CD4-positive, alpha-beta memory T cell (primary cell): ENCODE measurements at regions not wholly inside any gene's neighbourhood (a gene's known extent, or its start where the extent isn't known, plus 50 kb on each side); places are given as distances from the start of the nearest gene placed in this dataset.

Experiments
- CTCF ChIA-PET: fragments of 350-600 bp; sonication (Branson Sonifier 250); formaldehyde crosslinking; loops from one replicate; lab custom pipeline; 2021; ENCODE audit warnings: inconsistent platforms; ENCODE audit not compliant: partially characterized antibody; lab: Charles Lee
- POLR2A ChIA-PET: fragments of 350-600 bp; sonication (Branson Sonifier 250); formaldehyde crosslinking; loops from one replicate; lab custom pipeline; 2021; ENCODE audit not compliant: partially characterized antibody; lab: Charles Lee
- DNase-seq, 5 donors: peaks; one replicate each; pipeline versions ENCODE4 v3.0.0 to v3.0.0-alpha.2; 2020 to 2022; ENCODE audit warnings: mixed read lengths in 1 of 5
- H3K27ac ChIP-seq: one replicate; pipeline ENCODE4 v1.7.0; 2013; ENCODE audit warnings: low read depth, low read length
- H3K27me3 ChIP-seq: 2 replicates; pipeline ENCODE4 v1.7.0; 2013; ENCODE audit warnings: mild to moderate bottlenecking, low read length, moderate library complexity; ENCODE audit not compliant: insufficient read depth
- H3K36me3 ChIP-seq: 2 replicates; pipeline ENCODE4 v1.7.0; 2013; ENCODE audit warnings: mild to moderate bottlenecking, low read length, moderate library complexity; ENCODE audit not compliant: insufficient read depth
- H3K4me1 ChIP-seq: 2 replicates; pipeline ENCODE4 v1.7.0; 2013; ENCODE audit warnings: mild to moderate bottlenecking, low read length, moderate library complexity; ENCODE audit not compliant: insufficient read depth
- H3K4me3 ChIP-seq, 2 donors: one replicate each; pipeline ENCODE4 v1.7.0; 2013; ENCODE audit warnings: low read length in 2 of 2, mild to moderate bottlenecking in 1 of 2
- H3K9me3 ChIP-seq, 2 donors: one replicate each; pipeline ENCODE4 v1.7.0; 2013; ENCODE audit warnings: low read length in 2 of 2, control low read depth in 1 of 2; ENCODE audit not compliant: control insufficient read depth in 1 of 2
- H3K27ac Mint-ChIP-seq, 7 donors: one replicate each; pipeline ENCODE4 v1.8.0; 2020 to 2021; ENCODE audit warnings: mixed read lengths in 7 of 7, mild to moderate bottlenecking in 6 of 7, inconsistent platforms in 3 of 7, moderate library complexity in 3 of 7
- H3K27me3 Mint-ChIP-seq, 2 donors: one replicate each; pipeline ENCODE4 v1.8.0; 2020 to 2021; ENCODE audit warnings: mixed read lengths in 2 of 2
- H3K36me3 Mint-ChIP-seq, 2 donors: one replicate each; pipeline ENCODE4 v1.8.0; 2020 to 2021; ENCODE audit warnings: mixed read lengths in 2 of 2, inconsistent platforms in 1 of 2, mild to moderate bottlenecking in 1 of 2
- H3K4me1 Mint-ChIP-seq, 4 donors: one replicate each; pipeline ENCODE4 v1.8.0; 2020 to 2021; ENCODE audit warnings: mixed read lengths in 4 of 4, mild to moderate bottlenecking in 1 of 4
- H3K4me3 Mint-ChIP-seq, 8 donors: one replicate each; pipeline ENCODE4 v1.8.0; 2020 to 2021; ENCODE audit warnings: mixed read lengths in 8 of 8, mild to moderate bottlenecking in 7 of 8, moderate library complexity in 6 of 8, inconsistent platforms in 3 of 8
- H3K9me3 Mint-ChIP-seq, 8 donors: one replicate each; pipeline ENCODE4 v1.8.0; 2020 to 2021; ENCODE audit warnings: mixed read lengths in 8 of 8, mild to moderate bottlenecking in 5 of 8, inconsistent platforms in 3 of 8, moderate library complexity in 1 of 8
- intact Hi-C: fragments of 100-400 bp; cut with micrococcal nuclease; formaldehyde crosslinking; loops from one replicate; pipeline ENCODE4 v1.15.1; 2023

DNA sequence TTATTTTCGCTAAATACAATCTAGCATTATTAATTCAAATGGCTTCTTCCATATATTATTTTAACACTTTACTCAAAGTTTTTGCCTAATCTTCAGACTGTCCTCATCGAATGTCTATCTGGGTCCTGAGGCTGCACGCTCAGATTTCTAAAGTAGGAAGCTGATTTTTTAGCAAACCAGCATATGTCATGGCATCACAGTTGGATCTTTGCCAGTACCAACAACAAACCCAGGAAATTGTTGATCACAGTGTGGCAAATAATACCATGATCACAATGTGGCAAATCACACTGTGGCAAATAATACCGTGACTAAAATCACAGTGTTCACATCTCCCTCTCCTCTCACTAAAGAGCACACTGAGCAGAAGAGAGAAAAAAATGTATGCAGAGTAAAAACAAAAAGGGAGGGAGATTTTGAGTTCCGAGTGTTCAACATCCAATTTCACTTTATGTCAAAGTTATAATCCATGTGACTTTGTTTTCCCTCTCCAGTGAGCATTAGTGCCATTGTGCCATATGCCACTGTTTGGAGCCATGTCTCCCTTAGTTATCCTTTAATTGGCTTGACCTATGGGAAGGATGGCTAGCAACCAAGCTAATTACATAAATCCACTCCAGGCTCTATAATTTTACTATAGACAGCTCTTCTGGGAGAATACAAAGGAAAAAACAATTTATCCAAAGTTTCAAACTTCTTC, 1059.6 kb downstream of the HACE1 start:
- H3K4me3 ChIP-seq = no peak overlapping the region
- Mint-ChIP-seq H3K27ac (no peak overlapping the region), H3K36me3 (no peaks in the 10 kb centered on the region), H3K27me3 (peaks cover 0 to 2% of the 10 kb centered on the region in 2 donors), H3K4me3 (no peak overlapping the region), H3K9me3 (peaks cover 0 to 9% (median 3%) of the 10 kb centered on the region in 8 donors), H3K4me1 (no peaks in the 10 kb centered on the region)
- H3K36me3 ChIP-seq = no peaks in the 10 kb centered on the region
- intact Hi-C loops = no loop called here
- H3K27ac ChIP-seq = no peak overlapping the region
- no peaks in the 10 kb centered on the region for H3K27me3 ChIP-seq
- ChIA-PET POLR2A (no interaction called here), CTCF (no interaction called here)
- no peaks in the 10 kb centered on the region for H3K9me3 ChIP-seq
- H3K4me1 ChIP-seq = no peaks in the 10 kb centered on the region
- DNase-seq = no peak

- peaks cover 0 to 5% (median 2%) of the 10 kb centered on the region in 8 donors for H3K9me3 Mint-ChIP-seq
- no peak overlapping the region for H3K4me3 Mint-ChIP-seq
- Histone ChIP-seq H3K36me3 (no peaks in the 10 kb centered on the region), H3K9me3 (no peaks in the 10 kb centered on the region), H3K27me3 (no peaks in the 10 kb centered on the region), H3K4me1 (no peaks in the 10 kb centered on the region), H3K27ac (no peak overlapping the region), H3K4me3 (no peak overlapping the region)
- intact Hi-C loops = no loop called here
- DNase-seq = no peak
- no peaks in the 10 kb centered on the region for H3K36me3 Mint-ChIP-seq
- no peak overlapping the region for H3K27ac Mint-ChIP-seq
- ChIA-PET CTCF (no interaction called here), POLR2A (no interaction called here)
- H3K27me3 Mint-ChIP-seq = peaks cover 0 to 2% of the 10 kb centered on the region in 2 donors
- no peaks in the 10 kb centered on the region for H3K4me1 Mint-ChIP-seq
Observed at GRCh38 chr6:103798166-103798565, 1061.6 kb downstream of the HACE1 start.

DNA sequence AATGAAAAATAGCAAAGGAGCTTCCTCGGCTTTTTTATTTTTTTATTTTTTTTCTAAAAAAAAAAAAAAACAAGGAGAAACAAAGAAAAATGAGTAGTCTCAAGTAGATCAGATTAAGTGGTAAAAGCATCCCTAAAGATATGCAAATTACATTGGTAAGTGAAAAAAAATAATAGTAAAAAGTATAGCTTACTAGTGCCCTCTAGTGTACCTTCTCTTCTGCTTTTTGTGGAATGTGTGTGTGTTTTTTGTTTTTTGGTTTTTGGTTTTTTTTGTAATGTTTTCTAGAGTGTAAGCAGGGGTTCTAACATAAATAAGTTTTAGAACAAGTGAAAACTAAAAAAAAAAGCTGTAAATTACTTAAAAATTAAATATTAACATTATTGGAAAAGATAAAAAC, 1062.0 kb downstream of the HACE1 start:
- H3K27me3 ChIP-seq = no peaks in the 10 kb centered on the region
- H3K36me3 Mint-ChIP-seq = no peaks in the 10 kb centered on the region
- H3K27me3 Mint-ChIP-seq = no peaks in the 10 kb centered on the region
- no peak for DNase-seq
- no peaks in the 10 kb centered on the region for H3K4me1 ChIP-seq
- no peak overlapping the region for H3K4me3 Mint-ChIP-seq
- H3K36me3 ChIP-seq = no peaks in the 10 kb centered on the region
- no peak overlapping the region for H3K4me3 ChIP-seq
- peaks cover 0 to 5% (median 2%) of the 10 kb centered on the region in 8 donors for H3K9me3 Mint-ChIP-seq
- intact Hi-C loops = no loop called here
- H3K27ac Mint-ChIP-seq = no peak overlapping the region
- no peaks in the 10 kb centered on the region for H3K9me3 ChIP-seq
- POLR2A ChIA-PET = no interaction called here
- CTCF ChIA-PET = no interaction called here
- H3K27ac ChIP-seq = no peak overlapping the region
- no peaks in the 10 kb centered on the region for H3K4me1 Mint-ChIP-seq

- Histone ChIP-seq H3K9me3 (no peaks in the 10 kb centered on the region), H3K4me1 (no peaks in the 10 kb centered on the region), H3K27me3 (no peaks in the 10 kb centered on the region), H3K36me3 (no peaks in the 10 kb centered on the region), H3K27ac (no peak overlapping the region), H3K4me3 (no peak overlapping the region)
- intact Hi-C loops = no loop called here
- Mint-ChIP-seq H3K27ac (no peak overlapping the region), H3K4me3 (no peak overlapping the region), H3K4me1 (no peaks in the 10 kb centered on the region), H3K27me3 (no peaks in the 10 kb centered on the region), H3K9me3 (peaks cover 0 to 8% (median 3%) of the 10 kb centered on the region in 8 donors), H3K36me3 (no peaks in the 10 kb centered on the region)
- CTCF ChIA-PET = no interaction called here
- DNase-seq = no peak
- POLR2A ChIA-PET = no interaction called here
Observed at GRCh38 chr6:103791458-103791857, 1068.3 kb downstream of the HACE1 start.

DNA sequence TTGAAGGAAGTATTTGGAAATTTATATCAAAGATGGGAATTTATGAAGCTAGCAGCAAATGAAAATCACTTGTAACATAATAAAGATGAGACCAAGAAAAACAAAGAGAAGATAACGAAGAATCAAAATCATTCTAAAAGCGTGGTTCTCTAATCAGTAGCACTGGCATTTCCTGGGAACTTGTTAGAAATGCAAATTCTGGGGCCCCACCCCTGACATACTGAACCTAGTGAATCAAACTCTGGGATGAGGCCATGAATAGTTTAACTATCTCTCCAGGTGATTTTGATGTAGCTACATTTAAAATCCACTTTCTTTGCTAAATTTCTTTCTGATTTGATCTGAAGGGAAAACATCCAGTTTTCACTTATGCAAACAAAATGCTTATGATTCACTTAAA, 1075.6 kb downstream of the HACE1 start:
- no peak for DNase-seq
- ChIA-PET POLR2A (no interaction called here), CTCF (no interaction called here)
- no peaks in the 10 kb centered on the region for H3K27me3 ChIP-seq
- Mint-ChIP-seq H3K27ac (no peak overlapping the region), H3K36me3 (no peaks in the 10 kb centered on the region), H3K9me3 (peaks cover 0 to 5% (median 0%) of the 10 kb centered on the region in 8 donors), H3K27me3 (no peaks in the 10 kb centered on the region), H3K4me1 (no peaks in the 10 kb centered on the region), H3K4me3 (no peak overlapping the region)
- H3K27ac ChIP-seq = no peak overlapping the region
- H3K4me1 ChIP-seq = no peaks in the 10 kb centered on the region
- H3K36me3 ChIP-seq = no peaks in the 10 kb centered on the region
- intact Hi-C loops = no loop called here
- H3K4me3 ChIP-seq = no peak overlapping the region
- no peaks in the 10 kb centered on the region for H3K9me3 ChIP-seq

DNA sequence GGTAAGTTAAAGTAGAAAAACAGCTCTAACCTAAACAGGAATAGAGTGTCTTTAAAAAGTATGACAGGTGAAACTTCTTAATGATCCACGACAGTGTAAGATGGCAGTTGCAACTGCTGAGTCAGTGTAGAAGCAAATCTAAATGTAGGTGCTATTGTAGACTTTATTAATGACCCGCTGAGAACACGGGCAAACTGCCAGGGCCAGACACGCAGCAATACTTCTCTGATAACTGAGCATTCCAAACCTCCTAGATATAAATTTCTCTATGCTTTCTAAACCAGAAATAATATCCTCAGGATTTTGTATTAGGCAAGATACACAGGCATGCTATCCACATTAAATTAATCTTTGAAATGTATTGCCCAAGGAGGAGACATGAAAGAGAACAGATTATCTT, 1076.4 kb downstream of the HACE1 start:
- intact Hi-C loops = no loop called here
- Histone ChIP-seq H3K9me3 (no peaks in the 10 kb centered on the region), H3K4me1 (no peaks in the 10 kb centered on the region), H3K4me3 (no peak overlapping the region), H3K27me3 (no peaks in the 10 kb centered on the region), H3K36me3 (no peaks in the 10 kb centered on the region), H3K27ac (no peak overlapping the region)
- Mint-ChIP-seq H3K4me1 (no peaks in the 10 kb centered on the region), H3K9me3 (peaks cover 0 to 5% (median under 1%) of the 10 kb centered on the region in 8 donors), H3K27me3 (no peaks in the 10 kb centered on the region), H3K27ac (no peak overlapping the region), H3K4me3 (no peak overlapping the region), H3K36me3 (no peaks in the 10 kb centered on the region)
- no peak for DNase-seq
- CTCF ChIA-PET = no interaction called here
- POLR2A ChIA-PET = no interaction called here

DNA sequence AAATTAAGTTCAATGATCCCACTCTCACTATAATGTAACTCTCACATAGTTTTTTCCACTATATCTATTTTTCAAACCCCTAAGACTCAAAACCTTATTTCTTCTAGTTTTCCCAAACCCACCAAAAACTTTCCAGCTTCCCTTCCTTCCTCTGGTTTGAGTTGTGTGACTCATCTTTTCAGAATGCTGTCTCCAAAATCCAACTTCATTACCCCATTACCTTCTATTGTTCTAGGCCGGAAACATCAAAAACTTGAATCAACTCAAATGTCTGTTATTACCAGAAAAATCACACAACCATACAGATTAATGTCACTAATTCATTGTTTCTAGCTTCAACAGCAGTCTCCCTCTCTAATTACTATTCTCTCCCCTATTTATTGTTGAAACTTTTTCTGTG, 1090.3 kb downstream of the HACE1 start:
- H3K36me3 ChIP-seq = no peaks in the 10 kb centered on the region
- intact Hi-C loops = no loop called here
- H3K9me3 Mint-ChIP-seq = peaks cover 0 to 4% (median 0%) of the 10 kb centered on the region in 8 donors
- H3K4me3 Mint-ChIP-seq = no peak overlapping the region
- no peak for DNase-seq
- H3K27ac ChIP-seq = no peak overlapping the region
- no peaks in the 10 kb centered on the region for H3K9me3 ChIP-seq
- no peaks in the 10 kb centered on the region for H3K36me3 Mint-ChIP-seq
- ChIA-PET CTCF (no interaction called here), POLR2A (no interaction called here)
- no peaks in the 10 kb centered on the region for H3K27me3 ChIP-seq
- H3K27ac Mint-ChIP-seq = no peak overlapping the region
- H3K4me1 Mint-ChIP-seq = no peaks in the 10 kb centered on the region
- H3K27me3 Mint-ChIP-seq = no peaks in the 10 kb centered on the region
- H3K4me1 ChIP-seq = no peaks in the 10 kb centered on the region
- H3K4me3 ChIP-seq = no peak overlapping the region
